Neural progenitor cell (in vitro differentiated cells): ENCODE measurements at regions not wholly inside any gene's neighbourhood (a gene's known extent, or its start where the extent isn't known, plus 50 kb on each side); places are given as distances from the start of the nearest gene placed in this dataset.

Source experiments
- CTCF ChIP-seq: fragments of 200-600 bp; sonication (generic); IDR thresholded peaks from 2 replicates; pipeline ENCODE4 v1.5.1; 2017; ENCODE audit warnings: antibody characterized with exemption, mild to moderate bottlenecking
- EZH2 ChIP-seq: fragments of 200-600 bp; sonication (generic); IDR thresholded peaks from 2 replicates; pipeline ENCODE4 v1.6.1; 2017; ENCODE audit warnings: antibody characterized with exemption, mild to moderate bottlenecking, moderate library complexity

GRCh38 chr13:107545946-107546502 lies 669.3 kb downstream of the LIG4 start:
- TF ChIP-seq CTCF (no peak), EZH2 (no peak)
